ENCODE measurements at regions not wholly inside any gene's neighbourhood (a gene's known extent, or its start where the extent isn't known, plus 50 kb on each side); places are given as distances from the start of the nearest gene placed in this dataset.
"Not testable (repeated sequence)": the region's sequence is repeated elsewhere in the genome, so short reads cannot be mapped to it uniquely, and the experiment has no call there.

- no peaks in the 10 kb centered on the region for H3F3A ChIP-seq (ENCODE audit: insufficient read depth, low read length)
- no peaks in the 10 kb centered on the region for H3K9me3 ChIP-seq (replicated peaks; ENCODE audit: insufficient read depth, low read length)
- H4K20me1 ChIP-seq (ENCODE audit: insufficient read depth, low read length): no peaks in the 10 kb centered on the region
- no peak overlapping the region for H3K4me3 ChIP-seq (ENCODE audit: low read length)
- H3K79me2 ChIP-seq (ENCODE audit: low read length): no peaks in the 10 kb centered on the region
- H2AFZ ChIP-seq (ENCODE audit: low read length): no peak overlapping the region
- no peak overlapping the region for H3K9ac ChIP-seq (ENCODE audit: low read length)
- no peaks in the 10 kb centered on the region for H3K27me3 ChIP-seq (replicated peaks; ENCODE audit: insufficient read depth, low read length)
- H3K36me3 ChIP-seq (replicated peaks; ENCODE audit: insufficient read depth, low read length): no peaks in the 10 kb centered on the region
- H3K4me1 ChIP-seq (ENCODE audit: low read length): no peaks in the 10 kb centered on the region
- H3K27ac ChIP-seq (ENCODE audit: low read length): no peak overlapping the region
- no peaks in the 10 kb centered on the region for H3K9me2 ChIP-seq (replicated peaks; ENCODE audit: insufficient read depth, low read length)
- TF ChIP-seq CTCF (IDR thresholded peaks at IDR 0.05; ENCODE audit: low read length): no peak
- no peak for TF ChIP-seq EZH2 (optimal IDR thresholded peaks at IDR 0.05; ENCODE audit: low read depth, low read length)
- TF ChIP-seq EZH2phosphoT487 (IDR thresholded peaks at IDR 0.05; ENCODE audit: low read length): no peak
- H3K4me2 ChIP-seq (ENCODE audit: low read depth, low read length): no peak overlapping the region
- no peak for DNase-seq
These were observed 1053.2 kb downstream of the REEP3 start for GRCh38 chr10:64574371-64574770.

GRCh38 chr10:64576497-64576896 is 1055.3 kb downstream of the REEP3 start:
- no peak overlapping the region for H3K4me3 ChIP-seq (ENCODE audit: low read length)
- H4K20me1 ChIP-seq (ENCODE audit: insufficient read depth, low read length): no peaks in the 10 kb centered on the region
- H3K9me2 ChIP-seq (replicated peaks; ENCODE audit: insufficient read depth, low read length): no peaks in the 10 kb centered on the region
- no peak for DNase-seq
- H3K27me3 ChIP-seq (replicated peaks; ENCODE audit: insufficient read depth, low read length): no peaks in the 10 kb centered on the region
- H3K9ac ChIP-seq (ENCODE audit: low read length): no peak overlapping the region
- no peaks in the 10 kb centered on the region for H3K79me2 ChIP-seq (ENCODE audit: low read length)
- no peak for TF ChIP-seq EZH2 (optimal IDR thresholded peaks at IDR 0.05; ENCODE audit: low read depth, low read length)
- TF ChIP-seq CTCF (IDR thresholded peaks at IDR 0.05; ENCODE audit: low read length): no peak
- no peak for TF ChIP-seq EZH2phosphoT487 (IDR thresholded peaks at IDR 0.05; ENCODE audit: low read length)
- no peaks in the 10 kb centered on the region for H3K36me3 ChIP-seq (replicated peaks; ENCODE audit: insufficient read depth, low read length)
- no peaks in the 10 kb centered on the region for H3F3A ChIP-seq (ENCODE audit: insufficient read depth, low read length)
- no peaks in the 10 kb centered on the region for H3K4me1 ChIP-seq (ENCODE audit: low read length)
- no peak overlapping the region for H3K4me2 ChIP-seq (ENCODE audit: low read depth, low read length)
- H3K9me3 ChIP-seq (replicated peaks; ENCODE audit: insufficient read depth, low read length): no peaks in the 10 kb centered on the region
- H3K27ac ChIP-seq (ENCODE audit: low read length): no peak overlapping the region
- H2AFZ ChIP-seq (ENCODE audit: low read length): no peak overlapping the region

DNA sequence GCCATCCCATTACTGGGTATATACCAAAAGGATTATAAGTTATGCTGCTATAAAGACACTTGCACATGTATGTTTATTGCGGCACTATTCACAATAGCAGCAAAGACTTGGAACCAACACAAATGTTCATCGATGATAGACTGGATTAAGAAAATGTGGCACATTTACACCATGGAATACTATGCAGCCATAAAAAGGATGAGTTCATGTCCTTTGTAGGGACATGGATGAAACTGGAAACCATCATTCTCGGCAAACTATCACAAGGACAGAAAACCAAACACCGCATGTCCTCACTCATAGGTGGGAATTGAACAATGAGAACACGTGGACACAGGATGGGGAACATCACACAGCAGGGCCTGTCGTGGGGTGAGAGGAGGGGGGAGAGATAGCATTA is 1057.6 kb downstream of the REEP3 start:
- not testable (repeated sequence) for H3K9ac ChIP-seq (ENCODE audit: low read length); H3K9me2 ChIP-seq (replicated peaks; ENCODE audit: insufficient read depth, low read length); DNase-seq; H3K4me1 ChIP-seq (ENCODE audit: low read length); H3K36me3 ChIP-seq (replicated peaks; ENCODE audit: insufficient read depth, low read length); H4K20me1 ChIP-seq (ENCODE audit: insufficient read depth, low read length); H3K4me3 ChIP-seq (ENCODE audit: low read length); H2AFZ ChIP-seq (ENCODE audit: low read length); H3F3A ChIP-seq (ENCODE audit: insufficient read depth, low read length); H3K79me2 ChIP-seq (ENCODE audit: low read length); H3K27ac ChIP-seq (ENCODE audit: low read length); H3K4me2 ChIP-seq (ENCODE audit: low read depth, low read length); H3K27me3 ChIP-seq (replicated peaks; ENCODE audit: insufficient read depth, low read length); H3K9me3 ChIP-seq (replicated peaks; ENCODE audit: insufficient read depth, low read length)

- H3K27me3 ChIP-seq (replicated peaks; ENCODE audit: insufficient read depth, low read length): no peaks in the 10 kb centered on the region
- H4K20me1 ChIP-seq (ENCODE audit: insufficient read depth, low read length): no peaks in the 10 kb centered on the region
- DNase-seq: no peak
- H2AFZ ChIP-seq (ENCODE audit: low read length): no peak overlapping the region
- TF ChIP-seq CTCF (IDR thresholded peaks at IDR 0.05; ENCODE audit: low read length): no peak
- no peak for TF ChIP-seq EZH2 (optimal IDR thresholded peaks at IDR 0.05; ENCODE audit: low read depth, low read length)
- TF ChIP-seq EZH2phosphoT487 (IDR thresholded peaks at IDR 0.05; ENCODE audit: low read length): no peak
- no peaks in the 10 kb centered on the region for H3F3A ChIP-seq (ENCODE audit: insufficient read depth, low read length)
- no peak overlapping the region for H3K4me3 ChIP-seq (ENCODE audit: low read length)
- no peak overlapping the region for H3K27ac ChIP-seq (ENCODE audit: low read length)
- H3K4me1 ChIP-seq (ENCODE audit: low read length): no peaks in the 10 kb centered on the region
- no peaks in the 10 kb centered on the region for H3K79me2 ChIP-seq (ENCODE audit: low read length)
- no peak overlapping the region for H3K9ac ChIP-seq (ENCODE audit: low read length)
- no peaks in the 10 kb centered on the region for H3K36me3 ChIP-seq (replicated peaks; ENCODE audit: insufficient read depth, low read length)
- no peaks in the 10 kb centered on the region for H3K9me3 ChIP-seq (replicated peaks; ENCODE audit: insufficient read depth, low read length)
- H3K9me2 ChIP-seq (replicated peaks; ENCODE audit: insufficient read depth, low read length): no peaks in the 10 kb centered on the region
- no peak overlapping the region for H3K4me2 ChIP-seq (ENCODE audit: low read depth, low read length)
These were observed 1065.8 kb downstream of the REEP3 start for GRCh38 chr10:64586934-64587503.

Measured in MM.1S (cell line).